Lower lobe of right lung (tissue), 2 donors: ENCODE measurements at regions not wholly inside any gene's neighbourhood (a gene's known extent, or its start where the extent isn't known, plus 50 kb on each side); places are given as distances from the start of the nearest gene placed in this dataset.
"Not testable (repeated sequence)": the region's sequence is repeated elsewhere in the genome, so short reads cannot be mapped to it uniquely, and the experiment has no call there.

Source experiments
- ATAC-seq, 2 donors: fragments of 200-7000 bp; cut with Tn5 transposase; one replicate each; pipeline ENCODE4 v1.9.1; 2020 to 2022; ENCODE audit warnings: mild to moderate bottlenecking in 2 of 2, moderate library complexity in 2 of 2
- DNase-seq: peaks from one replicate; pipeline ENCODE4 v3.0.0-alpha.2; 2020
- H3K27ac ChIP-seq: fragments of 200-600 bp; one replicate; pipeline ENCODE4 v1.8.0; 2022
- H3K27me3 ChIP-seq: fragments of 200-600 bp; one replicate; pipeline ENCODE4 v1.8.0; 2022; ENCODE audit warnings: low read depth
- H3K36me3 ChIP-seq: fragments of 200-600 bp; one replicate; pipeline ENCODE4 v1.8.0; 2022; ENCODE audit warnings: mild to moderate bottlenecking
- H3K4me1 ChIP-seq: fragments of 200-600 bp; one replicate; pipeline ENCODE4 v1.8.0; 2022
- H3K4me3 ChIP-seq: fragments of 200-600 bp; one replicate; pipeline ENCODE4 v1.8.0; 2022; ENCODE audit warnings: mild to moderate bottlenecking
- H3K9me3 ChIP-seq: fragments of 200-600 bp; one replicate; pipeline ENCODE4 v1.8.0; 2022
- intact Hi-C: fragments of 100-400 bp; cut with DNase I; formaldehyde crosslinking; loops from one replicate; pipeline ENCODE4 v1.11.0; 2022
- donor health status: DM: no; HTN: yes; CAD: no; lungs with severe emphysema.

DNA sequence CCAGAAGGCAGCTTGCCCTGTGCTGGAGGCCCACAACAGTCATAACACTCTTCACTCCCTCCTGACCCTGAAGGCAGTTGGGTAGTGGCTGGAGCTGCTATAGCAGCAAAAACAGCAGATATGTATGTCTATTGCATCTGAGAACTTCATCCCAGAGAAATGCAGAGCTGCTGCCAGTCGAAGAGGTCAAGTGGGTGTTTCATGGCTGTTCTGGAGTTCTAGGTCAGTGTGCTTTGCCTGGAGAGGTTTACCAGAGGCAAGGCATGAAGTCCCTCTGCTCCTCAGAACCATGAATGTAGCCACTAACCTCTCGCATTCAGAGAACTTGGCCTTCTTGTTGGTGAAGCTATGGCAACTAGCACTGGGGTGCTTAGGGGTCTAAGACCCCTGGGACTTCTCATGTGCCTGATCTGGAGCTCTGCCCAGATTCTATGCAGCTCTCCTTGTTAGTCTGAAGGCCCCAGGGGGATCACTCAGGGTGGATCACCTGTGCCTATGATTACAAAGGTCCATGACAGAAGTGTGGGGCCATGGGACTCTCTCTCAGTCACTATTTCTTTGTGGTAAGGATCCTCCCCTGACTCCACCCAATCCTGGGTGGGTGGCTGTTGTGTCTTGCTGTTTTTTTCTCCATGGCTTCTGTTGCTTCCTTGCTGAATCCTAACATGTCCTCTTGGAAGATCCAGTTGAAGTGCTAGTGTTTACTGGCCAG is 637.7 kb upstream of the TPTE start:
- H3K4me1 ChIP-seq, H3K27me3 ChIP-seq, H3K9me3 ChIP-seq, H3K4me3 ChIP-seq, intact Hi-C loops, H3K36me3 ChIP-seq, DNase-seq, H3K27ac ChIP-seq, ATAC-seq: not testable (repeated sequence)

DNA sequence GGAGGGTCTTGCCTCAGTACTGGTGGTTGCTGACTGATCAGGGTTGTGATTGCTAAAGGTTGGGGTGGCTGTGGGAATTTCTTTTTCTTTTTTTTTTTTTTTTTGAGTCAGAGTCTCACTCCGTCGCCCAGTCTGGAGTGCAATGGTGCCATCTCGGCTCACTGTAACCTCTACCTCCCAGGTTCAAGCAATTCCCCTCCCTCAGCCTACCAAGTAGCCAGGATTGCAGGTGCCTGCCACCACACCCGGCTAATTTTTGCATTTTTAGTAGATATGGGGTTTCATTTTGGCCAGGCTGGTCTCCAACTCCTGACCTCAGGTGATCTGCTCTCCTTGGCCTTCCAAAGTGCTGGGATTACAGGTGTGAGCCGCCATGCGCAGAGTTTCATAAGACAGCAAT is 632.9 kb upstream of the TPTE start:
- DNase-seq, ATAC-seq, H3K9me3 ChIP-seq, intact Hi-C loops, H3K4me1 ChIP-seq, H3K27ac ChIP-seq, H3K36me3 ChIP-seq, H3K4me3 ChIP-seq, H3K27me3 ChIP-seq: not testable (repeated sequence)

DNA sequence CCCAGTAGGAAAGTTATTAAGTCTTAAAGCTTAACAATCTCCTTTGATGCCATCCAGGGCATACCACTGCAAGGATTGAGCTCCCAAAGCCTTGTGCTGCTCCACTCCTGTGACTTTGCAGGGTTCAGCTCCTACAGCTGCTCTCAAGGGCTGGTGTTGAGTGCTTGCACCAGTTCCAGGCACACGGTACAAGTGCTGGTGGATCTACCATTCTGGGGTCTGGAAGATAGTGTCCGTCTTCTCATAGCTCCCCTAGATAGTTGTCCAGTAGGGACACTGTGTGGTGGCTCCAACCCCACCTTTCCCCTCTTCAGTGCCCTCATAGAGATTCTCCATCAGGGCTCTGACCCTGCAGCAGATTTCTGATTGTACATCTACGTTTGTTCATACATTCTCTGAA is 617.8 kb upstream of the TPTE start:
- H3K4me1 ChIP-seq, ATAC-seq: not testable (repeated sequence)

DNA sequence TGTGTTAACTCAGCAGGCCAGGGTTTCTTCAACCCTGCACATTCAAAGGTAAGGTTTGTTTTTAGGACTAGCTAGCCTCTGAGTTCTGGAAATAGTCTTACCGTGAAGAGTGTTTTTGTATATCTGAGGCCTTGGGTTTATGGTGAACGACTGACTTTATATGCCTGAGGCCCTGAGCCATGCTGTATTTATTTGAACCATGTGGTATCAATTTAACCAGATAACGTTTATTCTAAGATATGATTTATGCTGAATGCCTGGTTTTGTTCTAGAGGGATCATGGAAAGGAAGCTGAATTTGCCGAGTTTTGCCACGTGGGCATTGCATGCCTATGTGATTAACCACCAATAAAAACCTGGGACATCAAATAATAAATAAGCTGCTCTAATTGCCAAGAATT is 607.2 kb upstream of the TPTE start:
- H3K27ac ChIP-seq, ATAC-seq, H3K9me3 ChIP-seq, H3K27me3 ChIP-seq, intact Hi-C loops, H3K4me1 ChIP-seq, DNase-seq, H3K4me3 ChIP-seq, H3K36me3 ChIP-seq: not testable (repeated sequence)

More for the DNA sequence above, 617.8 kb upstream of the TPTE start:
- H3K36me3 ChIP-seq, DNase-seq, intact Hi-C loops, H3K27me3 ChIP-seq, H3K27ac ChIP-seq, H3K4me3 ChIP-seq, H3K9me3 ChIP-seq: not testable (repeated sequence)

DNA sequence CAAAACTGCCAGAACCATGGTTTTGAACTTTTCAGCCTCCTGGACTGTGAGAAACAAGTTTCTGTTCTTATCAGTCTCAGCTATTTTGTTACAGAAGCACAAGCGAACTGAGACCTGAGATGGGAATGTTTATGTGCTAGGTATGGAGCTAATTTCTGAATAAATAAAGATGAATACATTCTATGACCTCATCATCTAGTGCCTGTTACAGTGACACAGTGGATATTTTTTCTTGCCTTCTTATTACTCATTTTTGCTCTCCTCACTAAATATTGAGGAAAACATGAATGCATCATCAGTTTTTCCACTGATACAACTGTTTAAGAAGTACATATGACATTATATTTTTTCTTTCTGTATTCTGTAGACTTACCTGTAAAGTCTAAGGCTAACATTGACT is 601.9 kb upstream of the TPTE start:
- H3K4me1 ChIP-seq, H3K27me3 ChIP-seq, H3K4me3 ChIP-seq, ATAC-seq, H3K36me3 ChIP-seq, H3K27ac ChIP-seq, DNase-seq, H3K9me3 ChIP-seq, intact Hi-C loops: not testable (repeated sequence)

DNA sequence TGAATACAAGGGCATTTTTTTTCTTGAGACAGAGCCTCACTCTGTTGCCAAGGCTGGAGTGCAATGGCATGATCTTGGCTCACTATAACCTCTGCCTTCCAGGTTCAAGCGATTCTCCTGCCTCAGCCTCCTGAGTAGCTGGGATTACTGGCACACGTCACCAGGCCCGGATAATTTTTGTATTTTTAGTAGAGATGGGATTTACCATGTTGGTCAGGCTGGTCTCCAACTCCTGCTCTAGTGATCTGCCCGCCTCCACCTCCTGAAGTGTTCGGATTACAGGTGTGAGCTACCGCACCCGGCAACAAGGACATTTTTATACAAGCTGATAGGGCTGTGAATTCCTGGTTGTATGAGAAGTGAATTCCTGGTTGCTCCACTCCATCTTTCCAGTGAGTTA is 577.7 kb upstream of the TPTE start:
- H3K27me3 ChIP-seq, H3K4me3 ChIP-seq, H3K36me3 ChIP-seq, intact Hi-C loops, H3K4me1 ChIP-seq, DNase-seq, ATAC-seq, H3K27ac ChIP-seq: not testable (repeated sequence)
- peaks cover 43% of the 10 kb centered on the region for H3K9me3 ChIP-seq

DNA sequence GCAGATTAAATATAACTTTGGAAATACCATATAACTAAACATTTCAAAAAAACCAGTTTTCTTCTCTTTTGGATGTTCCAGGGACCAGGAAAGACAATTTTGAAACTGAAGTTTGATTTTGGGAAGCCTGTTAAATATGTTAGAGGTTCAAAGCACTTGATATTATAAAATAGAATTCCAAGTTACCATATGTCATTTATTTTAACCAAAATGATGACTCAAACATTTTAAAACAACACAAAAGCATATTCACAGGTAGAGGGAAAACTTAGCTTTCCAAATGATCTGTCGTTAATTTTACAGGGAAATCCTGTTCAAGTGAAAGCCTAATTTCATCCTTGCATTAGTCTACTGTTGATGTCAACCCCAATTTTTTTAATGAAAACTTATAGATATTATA is 575.3 kb upstream of the TPTE start:
- H3K4me1 ChIP-seq, ATAC-seq, intact Hi-C loops, H3K36me3 ChIP-seq, DNase-seq, H3K27me3 ChIP-seq, H3K4me3 ChIP-seq, H3K27ac ChIP-seq: not testable (repeated sequence)
- H3K9me3 ChIP-seq = peaks cover 43% of the 10 kb centered on the region

DNA sequence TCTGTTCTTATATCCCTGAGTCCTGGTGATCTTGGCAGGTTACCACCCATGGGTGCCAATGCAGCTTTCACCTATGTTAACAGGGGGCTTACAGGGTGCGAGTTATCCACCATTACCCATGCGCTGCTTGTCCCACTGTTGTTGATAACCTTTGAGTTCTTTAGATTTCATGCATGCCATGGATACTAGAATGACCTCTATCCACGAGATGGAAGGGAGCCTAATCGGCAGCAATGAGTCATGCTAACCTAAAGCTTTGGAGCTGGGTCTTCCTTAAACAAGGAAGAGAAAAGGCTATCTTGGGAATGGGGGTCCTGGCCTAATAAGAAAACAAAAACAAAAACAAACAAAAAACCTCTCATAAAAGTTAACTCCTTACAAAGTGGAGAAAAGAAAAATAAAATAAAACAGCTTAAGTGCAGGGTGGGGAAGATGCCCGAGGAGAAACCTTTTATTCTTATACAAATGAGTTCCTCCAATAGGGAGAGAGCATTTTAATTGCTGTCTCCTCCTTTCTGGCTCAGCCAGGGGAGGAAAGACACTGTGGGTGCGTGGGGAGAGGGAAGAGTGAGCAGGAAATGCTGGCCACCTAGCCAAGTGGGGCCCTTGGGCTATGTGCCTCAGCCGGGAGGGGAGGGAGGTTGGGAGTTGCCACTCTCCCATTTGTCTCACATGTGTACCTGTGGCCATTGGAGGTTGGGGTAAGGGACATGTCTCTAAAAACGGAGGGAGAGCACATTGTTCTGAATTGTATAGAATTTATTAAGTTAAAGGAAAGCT is 571.7 kb upstream of the TPTE start:
- DNase-seq, H3K27ac ChIP-seq: not testable (repeated sequence)

DNA sequence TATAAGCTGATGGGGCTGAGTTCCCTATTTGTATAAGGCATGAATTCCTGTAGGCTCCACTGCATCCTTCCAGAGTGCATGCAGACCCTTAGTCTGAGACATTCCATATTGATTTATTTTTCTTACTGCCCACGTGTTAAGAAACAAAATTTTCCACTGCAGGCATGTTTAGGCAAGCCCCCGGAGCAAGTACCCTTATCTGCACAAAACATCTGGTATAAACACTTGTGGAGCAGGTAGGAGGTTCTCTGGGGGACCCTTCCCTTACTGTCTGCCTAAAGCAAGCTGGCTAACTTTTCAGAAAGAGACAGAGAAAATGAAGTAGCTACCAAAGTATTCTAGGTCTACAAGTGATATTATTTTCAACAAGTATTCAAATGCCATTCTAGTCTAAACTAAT is 571.0 kb upstream of the TPTE start:
- H3K27ac ChIP-seq, DNase-seq, intact Hi-C loops, H3K4me1 ChIP-seq, ATAC-seq, H3K27me3 ChIP-seq, H3K36me3 ChIP-seq, H3K4me3 ChIP-seq: not testable (repeated sequence)
- peaks cover 22% of the 10 kb centered on the region for H3K9me3 ChIP-seq

More for the DNA sequence above, 571.7 kb upstream of the TPTE start:
- H3K36me3 ChIP-seq, H3K27me3 ChIP-seq, intact Hi-C loops, H3K4me3 ChIP-seq, H3K4me1 ChIP-seq, ATAC-seq: not testable (repeated sequence)
- peaks cover 29% of the 10 kb centered on the region for H3K9me3 ChIP-seq

DNA sequence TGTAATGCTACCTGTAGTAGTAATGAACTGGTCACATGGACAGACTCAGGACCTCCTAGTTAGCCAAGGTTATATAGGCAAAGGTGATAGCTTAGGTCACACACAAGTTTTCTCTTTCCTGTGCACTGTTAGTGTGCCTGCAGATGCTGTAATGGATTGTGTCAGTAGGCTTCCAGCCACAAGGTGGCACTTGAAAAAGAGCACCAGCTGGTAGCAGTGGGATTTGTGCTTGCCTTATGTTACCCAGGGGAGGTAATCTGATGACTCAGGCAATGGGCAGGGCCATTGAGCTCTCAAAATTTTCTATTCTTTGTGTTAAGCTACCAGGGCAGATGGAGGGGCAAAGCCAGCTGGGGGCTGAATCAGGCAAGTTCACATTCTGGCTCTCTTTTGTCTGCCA is 562.6 kb upstream of the TPTE start:
- intact Hi-C loops, H3K27me3 ChIP-seq, H3K4me1 ChIP-seq, H3K9me3 ChIP-seq, H3K27ac ChIP-seq, H3K4me3 ChIP-seq, DNase-seq, H3K36me3 ChIP-seq, ATAC-seq: not testable (repeated sequence)

DNA sequence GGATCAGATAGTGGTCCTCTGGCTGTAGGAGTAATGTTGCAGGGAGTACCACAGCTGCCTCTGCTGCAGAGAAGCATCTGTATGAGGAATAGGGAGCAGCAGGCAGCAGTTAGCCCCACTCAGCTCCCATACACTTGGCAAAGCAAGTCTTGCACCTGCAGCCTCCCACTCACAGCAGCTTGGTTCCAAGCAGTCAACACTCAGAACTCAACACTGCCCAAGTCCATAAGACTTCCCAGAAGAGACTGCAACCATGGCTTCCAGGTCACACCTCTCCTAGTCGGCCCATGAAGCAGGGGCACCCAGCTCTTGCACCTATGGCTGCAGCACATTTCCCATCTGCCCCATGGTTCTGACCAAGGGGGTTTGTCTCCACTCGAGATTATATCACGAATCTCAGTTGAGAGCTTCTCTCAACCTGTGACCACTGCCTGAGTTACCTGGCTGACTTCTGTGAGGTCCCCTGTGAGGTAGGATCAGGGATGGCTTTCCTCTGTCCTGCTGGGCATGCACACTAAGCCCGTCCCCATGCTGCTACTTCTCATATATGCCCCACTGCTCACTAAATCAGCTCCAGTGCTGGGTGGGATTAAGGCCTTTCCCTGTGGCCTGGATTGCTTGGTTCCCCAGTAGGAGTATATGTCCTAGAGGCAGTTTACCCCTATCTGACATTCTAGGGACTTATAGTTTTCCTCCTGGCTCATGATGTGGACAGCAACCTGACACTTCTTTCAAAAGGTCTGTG is 562.0 kb upstream of the TPTE start:
- DNase-seq, H3K4me3 ChIP-seq, H3K9me3 ChIP-seq, H3K4me1 ChIP-seq, intact Hi-C loops, H3K27ac ChIP-seq, H3K27me3 ChIP-seq, ATAC-seq, H3K36me3 ChIP-seq: not testable (repeated sequence)

DNA sequence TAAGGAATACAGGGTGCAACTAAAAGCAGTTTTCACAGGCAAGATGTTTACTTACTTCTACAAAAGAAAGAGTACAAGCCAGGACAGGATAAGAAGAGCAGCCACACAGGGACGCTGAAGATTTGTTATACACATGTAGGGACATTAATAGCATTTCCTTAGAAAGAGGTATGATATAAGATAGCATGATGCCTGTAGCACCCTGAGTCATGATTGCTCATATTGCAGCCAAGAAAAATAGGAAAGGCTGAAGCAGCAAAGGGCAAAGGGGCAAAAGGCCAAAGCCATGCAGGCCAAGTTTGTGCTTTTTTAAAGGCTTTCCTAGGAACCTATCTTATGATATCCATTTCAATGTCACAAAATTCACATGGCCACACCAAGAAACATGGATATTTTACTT is 552.0 kb upstream of the TPTE start:
- intact Hi-C loops, DNase-seq, H3K4me3 ChIP-seq: not testable (repeated sequence)

DNA sequence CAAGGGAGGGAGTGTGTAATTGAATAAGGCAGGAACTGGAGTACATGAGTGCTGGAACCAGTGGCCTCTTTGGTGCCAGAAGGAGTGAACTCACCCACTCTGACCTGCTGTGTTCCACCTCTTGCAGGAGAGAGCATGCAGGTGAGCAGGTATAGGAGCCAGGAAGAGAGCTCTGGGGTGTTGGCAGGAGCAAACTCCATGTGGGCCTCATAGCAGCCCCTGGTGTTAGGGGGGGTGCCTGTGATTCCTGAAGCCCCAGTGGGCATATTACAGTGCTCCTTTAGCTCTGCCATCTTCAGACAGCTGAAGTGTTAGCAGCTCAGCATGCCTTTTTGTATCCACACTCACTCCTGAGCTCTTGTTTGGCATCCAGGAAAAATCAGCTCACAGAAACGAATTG is 549.4 kb upstream of the TPTE start:
- intact Hi-C loops, ATAC-seq, H3K27me3 ChIP-seq, H3K4me1 ChIP-seq, H3K27ac ChIP-seq, DNase-seq, H3K36me3 ChIP-seq, H3K4me3 ChIP-seq, H3K9me3 ChIP-seq: not testable (repeated sequence)

More for the DNA sequence above, 552.0 kb upstream of the TPTE start:
- H3K27ac ChIP-seq, H3K9me3 ChIP-seq, ATAC-seq, H3K36me3 ChIP-seq, H3K27me3 ChIP-seq, H3K4me1 ChIP-seq: not testable (repeated sequence)
